K562 (cell line): ENCODE measurements at regions not wholly inside any gene's neighbourhood (a gene's known extent, or its start where the extent isn't known, plus 50 kb on each side); places are given as distances from the start of the nearest gene placed in this dataset.

Source experiments
- ATAC-seq: fragments of 200-7000 bp; cut with Tn5 transposase; 3 replicates; pipeline ENCODE4 v1.9.1; 2020; ENCODE audit warnings: moderate library complexity
- BruUV-seq: library from RNA; stranded (reverse); fragments of 400-500 nt; replicated peaks from 2 replicates; lab custom pipeline; 2021; lab: Mats Ljungman, UMichigan
- CTCF ChIA-PET: fragments of 300-600 bp; formaldehyde crosslinking; extraction: SDS; loops from one replicate; lab custom pipeline; 2021; ENCODE audit warnings: low intra/inter-chr PET ratio; lab: Yijun Ruan, JAX
- POLR2A ChIA-PET: fragments of 300-600, 350-650 bp; sonication (Branson Sonifier 250); formaldehyde crosslinking; extraction: SDS; loops from one replicate; lab custom pipeline; 2021; ENCODE audit warnings: antibody characterized with exemption, inconsistent platforms; lab: Yijun Ruan, JAX
- DNase-seq, 4 experiments: peaks; one replicate each; pipeline versions ENCODE4 v3.0.0 to v3.0.0-alpha.2; 2011 to 2018; ENCODE audit warnings: low spot score in 3 of 4, mixed read lengths in 3 of 4; ENCODE audit errors: extremely low read depth in 1 of 4
- FAIRE-seq: peaks from 2 replicates; lab custom pipeline; 2011; peaks lifted over from hg19 to GRCh38; lab: Jason Lieb, UNC
- H2AFZ ChIP-seq: 2 replicates; pipeline ENCODE4 v1.6.0; 2011; ENCODE audit warnings: low read depth, low read length, control low read depth, inconsistent platforms
- H3K27ac ChIP-seq: fragments of 200-600 bp; 3 replicates; pipeline ENCODE4 v1.8.0; 2011; ENCODE audit warnings: low read depth, mild to moderate bottlenecking, control low read depth, inconsistent platforms, low read length, moderate library complexity, mixed read lengths; ENCODE audit errors: extremely low read depth
- H3K27me3 ChIP-seq, 2 experiments: fragments of 300-600 bp in 1 of 2; 2 replicates in 1 of 2; 3 replicates in 1 of 2; pipeline versions ENCODE4 v1.6.0 to v1.8.0; 2011; ENCODE audit warnings: inconsistent platforms in 2 of 2, low read length in 2 of 2, mild to moderate bottlenecking in 1 of 2, mixed read lengths in 1 of 2, moderate library complexity in 1 of 2; ENCODE audit not compliant: control insufficient read depth in 2 of 2, insufficient read depth in 2 of 2
- H3K36me3 ChIP-seq: fragments of 300-600 bp; 3 replicates; pipeline ENCODE4 v1.8.0; 2011; ENCODE audit warnings: mild to moderate bottlenecking, low read length, inconsistent platforms; ENCODE audit not compliant: control insufficient read depth, insufficient read depth
- H3K4me1 ChIP-seq, 2 experiments: fragments of 200-600 bp in 1 of 2; replicated peaks in 1 of 2; 2 replicates in 1 of 2; 3 replicates in 1 of 2; pipeline versions ENCODE4 v1.5.1 to v1.8.0; 2011; ENCODE audit warnings: inconsistent platforms in 2 of 2, low read length in 2 of 2, mild to moderate bottlenecking in 1 of 2, mixed read lengths in 1 of 2, moderate library complexity in 1 of 2; ENCODE audit not compliant: control insufficient read depth in 2 of 2, insufficient read depth in 2 of 2
- H3K4me2 ChIP-seq: 2 replicates; pipeline ENCODE4 v1.6.1; 2011; ENCODE audit warnings: low read length, control low read depth, inconsistent platforms, mixed read lengths; ENCODE audit not compliant: insufficient read depth
- H3K4me3 ChIP-seq: fragments of 200-600 bp; sonication (generic), shearing (Covaris generic); 2 replicates; pipeline ENCODE4 v1.5.1; 2016; ENCODE audit warnings: control low read depth, inconsistent platforms
- H3K79me2 ChIP-seq: fragments of 200-600 bp; 3 replicates; pipeline ENCODE4 v1.8.0; 2011; ENCODE audit warnings: low read length, inconsistent platforms; ENCODE audit not compliant: control insufficient read depth, insufficient read depth
- H3K9ac ChIP-seq, 2 experiments: 2 replicates each; pipeline versions ENCODE4 v1.6.0 to v1.6.1; 2011; ENCODE audit warnings: low read depth in 2 of 2, low read length in 2 of 2, control low read depth in 1 of 2, inconsistent platforms in 1 of 2, mild to moderate bottlenecking in 1 of 2, mixed read lengths in 1 of 2; ENCODE audit not compliant: insufficient read depth in 1 of 2
- H3K9me1 ChIP-seq: one replicate; pipeline ENCODE4 v1.6.0; 2011; ENCODE audit warnings: inconsistent platforms, mild to moderate bottlenecking, low read length, moderate library complexity; ENCODE audit not compliant: control insufficient read depth, insufficient read depth
- H3K9me3 ChIP-seq: replicated peaks from 2 replicates; pipeline ENCODE4 v1.5.1; 2011; ENCODE audit warnings: low read depth, low read length, inconsistent platforms; ENCODE audit not compliant: control insufficient read depth, insufficient read depth
- H4K20me1 ChIP-seq: replicated peaks from 2 replicates; pipeline ENCODE4 v1.6.1; 2011; ENCODE audit warnings: low read length, inconsistent platforms, mixed read lengths; ENCODE audit not compliant: control insufficient read depth, insufficient read depth
- COPS2 ChIP-seq: fragments of 450-650 bp; conservative IDR thresholded peaks from 2 replicates; pipeline ENCODE4 v1.6.1; 2016; ENCODE audit warnings: mild to moderate bottlenecking, moderate library complexity
- SAFB2 ChIP-seq: fragments of 200-400 bp; formaldehyde crosslinking; IDR thresholded peaks from 2 replicates; pipeline ENCODE4 v1.6.1; 2018; ENCODE audit warnings: borderline replicate concordance, low read length, low read depth, moderate library complexity; ENCODE audit not compliant: severe bottlenecking
- SMC3 ChIP-seq: conservative IDR thresholded peaks from 2 replicates; pipeline ENCODE4 v1.6.1; 2011; ENCODE audit warnings: low read depth, low read length, improper control_type of control experiment; ENCODE audit not compliant: insufficient read depth
- UBTF ChIP-seq, 2 experiments: IDR thresholded peaks; 2 replicates each; pipeline ENCODE4 v1.6.1; 2012; ENCODE audit warnings: improper control_type of control experiment in 2 of 2, low read depth in 2 of 2, low read length in 2 of 2, borderline replicate concordance in 1 of 2
- ZC3H4 ChIP-seq: sonication (generic); formaldehyde crosslinking; IDR thresholded peaks from 2 replicates; pipeline ENCODE4 v1.9.0; 2021; ENCODE audit warnings: missing genetic modification reagents, borderline replicate concordance
- ZFP1 ChIP-seq: fragments of 450-650 bp; formaldehyde crosslinking; IDR thresholded peaks from 2 replicates; pipeline ENCODE4 v1.4.0; 2020; ENCODE audit warnings: mild to moderate bottlenecking, mixed read lengths
- ZNF592 ChIP-seq: fragments of 450-650 bp; IDR thresholded peaks from 2 replicates; pipeline ENCODE4 v1.6.1; 2017; ENCODE audit warnings: antibody characterized with exemption, mild to moderate bottlenecking
- ZNF77 ChIP-seq: fragments of 250-450 bp; sonication (Bioruptor Pico); IDR thresholded peaks from 2 replicates; pipeline ENCODE4 v1.5.0; 2020
- WGBS: fragments of 100-300 bp; shearing (Covaris generic); methylation state at CpG from one replicate; pipeline ENCODE4 v1.1.6; 2016; ENCODE audit warnings: low coverage, mixed read lengths; ENCODE audit not compliant: insufficient coverage; ENCODE audit errors: missing lambda C conversion rate; 5-methylcytosine and 5-hydroxymethylcytosine counted together
- in situ Hi-C: fragments of 300-500 bp; cut with MboI; formaldehyde crosslinking; loops from 4 replicates; pipeline ENCODE4 v1.15.0; 2018; ENCODE audit warnings: inconsistent platforms, mixed read lengths
- intact Hi-C: fragments of 100-400 bp; cut with micrococcal nuclease; formaldehyde crosslinking; loops from 2 replicates; pipeline ENCODE4 v1.14.2; 2022

GRCh38 chr16:86986809-86987487 lies 330.2 kb downstream of the C16orf95 start (continued):
- TF ChIP-seq ZNF592 (no peak), ZNF77 (CRISPR knock-in tag) (no peak)

- no peaks in the 10 kb centered on the region for H4K20me1 ChIP-seq
- 20% methylated on average over 22 of the region's 31 CpGs for WGBS
- ChIA-PET CTCF (no interaction called here), POLR2A (no interaction called here)
- BruUV-seq: no TSS peak
- H3K4me1 ChIP-seq: 0 out of 5 replicates have a peak, but pooled peaks cover 0 to 3% of the 10 kb centered on the region in 2 experiments
- no peak for ATAC-seq
- DNase-seq: no peak
- no peaks in the 10 kb centered on the region for H3K36me3 ChIP-seq
- H3K9ac ChIP-seq: no peak overlapping the region
- in situ Hi-C loops (no loop called here), intact Hi-C loops (no loop called here)
- no peaks in the 10 kb centered on the region for H3K9me3 ChIP-seq
- no peak overlapping the region for H3K4me3 ChIP-seq
- H3K27me3 ChIP-seq: peaks cover 12 to 40% of the 10 kb centered on the region in 2 experiments; a peak in 3 of 5 replicates
- no peaks in the 10 kb centered on the region for H3K9me1 ChIP-seq
- no peak overlapping the region for H3K27ac ChIP-seq
- H2AFZ ChIP-seq: no peak overlapping the region
- no peak for TF ChIP-seq SMC3
- TF ChIP-seq ZC3H4: no peak
- TF ChIP-seq SAFB2: no peak
- no peak for TF ChIP-seq UBTF (IDR thresholded peaks at IDR 0.05; ENCODE audit: borderline replicate concordance in 1 of 2, low read depth in 2 of 2, low read length in 2 of 2)
- TF ChIP-seq ZFP1 (CRISPR knock-in tag): no peak
- no peak for TF ChIP-seq COPS2
- FAIRE-seq: no peak
- no peak overlapping the region for H3K4me2 ChIP-seq
- no peaks in the 10 kb centered on the region for H3K79me2 ChIP-seq
These were observed 329.2 kb downstream of the C16orf95 start for GRCh38 chr16:86987746-86988670.
